ENCODE measurements at regions not wholly inside any gene's neighbourhood (a gene's known extent, or its start where the extent isn't known, plus 50 kb on each side); places are given as distances from the start of the nearest gene placed in this dataset.

DNA sequence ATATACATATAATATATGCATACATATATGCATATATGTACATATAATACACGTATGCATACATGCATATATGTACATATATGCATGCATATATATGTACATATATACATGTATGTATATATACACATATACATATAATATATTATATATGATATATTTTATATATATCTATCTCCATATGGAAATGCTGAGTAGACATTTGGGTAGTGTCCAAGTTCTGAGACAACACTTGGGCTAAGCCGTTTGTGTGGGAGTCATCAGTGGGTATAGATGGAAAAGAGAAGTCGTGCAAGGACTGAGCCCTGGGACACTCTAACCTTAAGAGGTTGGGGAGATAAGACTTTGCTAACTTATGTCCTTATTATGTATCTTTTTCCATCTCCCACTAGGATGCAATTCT, 165.2 kb upstream of the PODXL start:
- Mint-ChIP-seq H3K36me3 (no peaks in the 10 kb centered on the region), H3K9me3 (no peaks in the 10 kb centered on the region), H3K27me3 (ENCODE audit: low read depth in 2 of 2) (peaks cover 13 to 16% of the 10 kb centered on the region in 2 donors), H3K4me1 (no peaks in the 10 kb centered on the region), H3K27ac (no peak overlapping the region), H3K4me3 (no peak overlapping the region)
- TF ChIP-seq, protein P1, sequence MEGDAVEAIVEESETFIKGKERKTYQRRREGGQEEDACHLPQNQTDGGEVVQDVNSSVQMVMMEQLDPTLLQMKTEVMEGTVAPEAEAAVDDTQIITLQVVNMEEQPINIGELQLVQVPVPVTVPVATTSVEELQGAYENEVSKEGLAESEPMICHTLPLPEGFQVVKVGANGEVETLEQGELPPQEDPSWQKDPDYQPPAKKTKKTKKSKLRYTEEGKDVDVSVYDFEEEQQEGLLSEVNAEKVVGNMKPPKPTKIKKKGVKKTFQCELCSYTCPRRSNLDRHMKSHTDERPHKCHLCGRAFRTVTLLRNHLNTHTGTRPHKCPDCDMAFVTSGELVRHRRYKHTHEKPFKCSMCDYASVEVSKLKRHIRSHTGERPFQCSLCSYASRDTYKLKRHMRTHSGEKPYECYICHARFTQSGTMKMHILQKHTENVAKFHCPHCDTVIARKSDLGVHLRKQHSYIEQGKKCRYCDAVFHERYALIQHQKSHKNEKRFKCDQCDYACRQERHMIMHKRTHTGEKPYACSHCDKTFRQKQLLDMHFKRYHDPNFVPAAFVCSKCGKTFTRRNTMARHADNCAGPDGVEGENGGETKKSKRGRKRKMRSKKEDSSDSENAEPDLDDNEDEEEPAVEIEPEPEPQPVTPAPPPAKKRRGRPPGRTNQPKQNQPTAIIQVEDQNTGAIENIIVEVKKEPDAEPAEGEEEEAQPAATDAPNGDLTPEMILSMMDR (IDR thresholded peaks at IDR 0.05) = no peak
- 56% methylated on average over 1 of the region's 3 CpGs for WGBS (ENCODE audit: insufficient coverage)
- no peaks in the 10 kb centered on the region for H3K9me3 ChIP-seq (ENCODE audit: control insufficient read depth, insufficient read depth, low read length)
- H3K4me1 ChIP-seq (ENCODE audit: control insufficient read depth, insufficient read depth, low read length) = no peaks in the 10 kb centered on the region
- DNase-seq (no peak), ATAC-seq (no peak)
- no peak overlapping the region for H3K4me3 ChIP-seq (ENCODE audit: low read length)
- intact Hi-C loops (cut with micrococcal nuclease) = no loop called here
- no peak overlapping the region for H3K27ac ChIP-seq (ENCODE audit: low read length)
- no peaks in the 10 kb centered on the region for H3K36me3 ChIP-seq (ENCODE audit: control insufficient read depth, insufficient read depth, low read length)
- no peaks in the 10 kb centered on the region for H3K27me3 ChIP-seq (ENCODE audit: control insufficient read depth, insufficient read depth, low read length)

- no peaks in the 10 kb centered on the region for H3K4me1 Mint-ChIP-seq
- WGBS (ENCODE audit: insufficient coverage) = 59% methylated on average over 2 of the region's 2 CpGs
- Histone ChIP-seq H3K9me3 (ENCODE audit: control insufficient read depth, insufficient read depth, low read length) (no peaks in the 10 kb centered on the region), H3K4me3 (ENCODE audit: low read length) (no peak overlapping the region), H3K4me1 (ENCODE audit: control insufficient read depth, insufficient read depth, low read length) (no peaks in the 10 kb centered on the region), H3K27me3 (ENCODE audit: control insufficient read depth, insufficient read depth, low read length) (no peaks in the 10 kb centered on the region), H3K27ac (ENCODE audit: low read length) (no peak overlapping the region), H3K36me3 (ENCODE audit: control insufficient read depth, insufficient read depth, low read length) (no peaks in the 10 kb centered on the region)
- no peak overlapping the region for H3K27ac Mint-ChIP-seq
- no peak for ATAC-seq
- no peaks in the 10 kb centered on the region for H3K36me3 Mint-ChIP-seq
- TF ChIP-seq, protein P1 (IDR thresholded peaks at IDR 0.05) = no peak
- no peaks in the 10 kb centered on the region for H3K9me3 Mint-ChIP-seq
- no peak for DNase-seq
- H3K4me3 Mint-ChIP-seq = no peak overlapping the region
- peaks cover 13 to 16% of the 10 kb centered on the region in 2 donors for H3K27me3 Mint-ChIP-seq (ENCODE audit: low read depth in 2 of 2)
- intact Hi-C loops (cut with micrococcal nuclease) = no loop called here
Measured at GRCh38 chr7:131720703-131721102, 164.3 kb upstream of the PODXL start.

GRCh38 chr7:131717181-131717580, 160.8 kb upstream of the PODXL start:
- Histone ChIP-seq H3K36me3 (ENCODE audit: control insufficient read depth, insufficient read depth, low read length) (no peaks in the 10 kb centered on the region), H3K4me1 (ENCODE audit: control insufficient read depth, insufficient read depth, low read length) (no peaks in the 10 kb centered on the region), H3K4me3 (ENCODE audit: low read length) (no peak overlapping the region), H3K27me3 (ENCODE audit: control insufficient read depth, insufficient read depth, low read length) (no peaks in the 10 kb centered on the region), H3K27ac (ENCODE audit: low read length) (no peak overlapping the region), H3K9me3 (ENCODE audit: control insufficient read depth, insufficient read depth, low read length) (no peaks in the 10 kb centered on the region)
- TF ChIP-seq, protein P1 (IDR thresholded peaks at IDR 0.05) = no peak
- DNase-seq (no peak), ATAC-seq (no peak)
- no peak overlapping the region for H3K27ac Mint-ChIP-seq
- no peaks in the 10 kb centered on the region for H3K36me3 Mint-ChIP-seq
- no peaks in the 10 kb centered on the region for H3K4me1 Mint-ChIP-seq
- no peaks in the 10 kb centered on the region for H3K9me3 Mint-ChIP-seq
- 72% methylated on average over 3 of the region's 3 CpGs for WGBS (ENCODE audit: insufficient coverage)
- H3K27me3 Mint-ChIP-seq (ENCODE audit: low read depth in 2 of 2) = peaks cover 4 to 12% of the 10 kb centered on the region in 2 donors
- intact Hi-C loops (cut with micrococcal nuclease) = no loop called here
- H3K4me3 Mint-ChIP-seq = no peak overlapping the region

DNA sequence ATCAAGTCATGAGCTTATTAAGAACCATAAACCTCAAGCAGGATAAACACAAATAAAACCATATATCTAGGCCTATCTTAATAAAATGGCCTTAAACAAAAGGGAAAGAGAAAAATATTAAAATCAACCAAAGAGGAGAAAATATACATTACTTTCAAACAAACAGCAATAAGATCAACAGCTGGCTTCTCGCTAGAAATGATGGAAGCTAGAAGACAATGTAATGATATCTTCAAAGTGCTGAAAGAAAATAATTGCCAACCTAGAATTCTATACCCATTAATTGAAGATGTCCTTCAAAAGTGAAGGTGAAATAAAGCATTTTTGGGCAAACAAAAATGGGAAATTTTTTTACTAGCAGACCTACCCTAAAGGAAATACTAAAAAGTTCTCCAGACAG, 142.9 kb upstream of the PODXL start:
- no peaks in the 10 kb centered on the region for H3K27me3 ChIP-seq (ENCODE audit: control insufficient read depth, insufficient read depth, low read length)
- H3K4me1 ChIP-seq (ENCODE audit: control insufficient read depth, insufficient read depth, low read length) = no peaks in the 10 kb centered on the region
- intact Hi-C loops (cut with micrococcal nuclease) = no loop called here
- Mint-ChIP-seq H3K36me3 (no peaks in the 10 kb centered on the region), H3K4me3 (no peak overlapping the region), H3K27ac (no peak overlapping the region), H3K27me3 (ENCODE audit: low read depth in 2 of 2) (peaks cover 2 to 13% of the 10 kb centered on the region in 2 donors), H3K9me3 (no peaks in the 10 kb centered on the region), H3K4me1 (no peaks in the 10 kb centered on the region)
- no peak overlapping the region for H3K4me3 ChIP-seq (ENCODE audit: low read length)
- DNase-seq = no peak
- H3K27ac ChIP-seq (ENCODE audit: low read length) = no peak overlapping the region
- TF ChIP-seq, protein P1 (IDR thresholded peaks at IDR 0.05) = no peak
- H3K9me3 ChIP-seq (ENCODE audit: control insufficient read depth, insufficient read depth, low read length) = no peaks in the 10 kb centered on the region
- ATAC-seq = no peak
- WGBS (ENCODE audit: insufficient coverage) = no CpG with 5 or more reads among the region's 1 CpG
- no peaks in the 10 kb centered on the region for H3K36me3 ChIP-seq (ENCODE audit: control insufficient read depth, insufficient read depth, low read length)
